ENCODE measurements at regions not wholly inside any gene's neighbourhood (a gene's known extent, or its start where the extent isn't known, plus 50 kb on each side); places are given as distances from the start of the nearest gene placed in this dataset.
A peak's percentile ranks its signal among the peaks of the same experiment; 100 is the strongest.
"Not testable (repeated sequence)": the region's sequence is repeated elsewhere in the genome, so short reads cannot be mapped to it uniquely, and the experiment has no call there.

DNA sequence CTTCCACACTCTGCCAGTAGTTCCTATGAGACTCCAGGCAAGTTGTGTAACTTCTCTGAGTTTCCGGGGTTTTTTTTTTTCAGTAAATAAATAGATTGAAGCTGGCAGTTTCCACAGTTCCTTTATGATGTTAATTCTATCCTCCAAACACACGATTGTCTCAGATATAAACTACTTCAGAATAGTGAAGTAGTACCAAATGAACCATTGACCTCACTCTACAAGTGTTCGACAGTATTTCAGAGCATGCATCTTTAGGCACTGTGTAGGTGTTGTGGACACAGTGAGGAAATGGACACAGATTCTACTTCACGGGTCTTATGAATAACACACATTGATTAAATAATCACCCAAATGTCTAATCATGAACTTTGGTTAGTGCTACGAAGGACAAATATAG, 136.1 kb upstream of the IGSF10 start:
- no peak for DNase-seq (ENCODE audit: low spot score)

DNA sequence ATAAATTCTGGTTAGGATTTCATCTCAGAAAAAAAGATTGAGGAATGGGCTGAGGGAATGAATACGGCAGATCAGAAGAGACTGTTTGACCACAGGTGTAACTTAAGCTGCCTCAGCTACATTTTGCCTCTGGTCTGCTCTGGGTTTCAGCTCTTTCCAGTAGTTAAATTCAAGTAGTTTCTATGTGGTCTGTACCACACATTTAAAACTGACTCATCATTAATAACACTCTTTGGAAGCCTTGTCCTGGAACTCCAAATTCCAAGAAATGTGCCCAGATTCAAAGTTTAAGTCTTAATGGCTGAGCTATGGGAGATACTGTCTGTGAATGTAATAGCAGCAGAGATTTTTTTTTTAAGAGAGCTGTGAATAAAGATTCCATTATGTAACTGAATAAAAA, 133.1 kb upstream of the IGSF10 start:
- peak; percentile 22 for DNase-seq (ENCODE audit: low spot score)

DNA sequence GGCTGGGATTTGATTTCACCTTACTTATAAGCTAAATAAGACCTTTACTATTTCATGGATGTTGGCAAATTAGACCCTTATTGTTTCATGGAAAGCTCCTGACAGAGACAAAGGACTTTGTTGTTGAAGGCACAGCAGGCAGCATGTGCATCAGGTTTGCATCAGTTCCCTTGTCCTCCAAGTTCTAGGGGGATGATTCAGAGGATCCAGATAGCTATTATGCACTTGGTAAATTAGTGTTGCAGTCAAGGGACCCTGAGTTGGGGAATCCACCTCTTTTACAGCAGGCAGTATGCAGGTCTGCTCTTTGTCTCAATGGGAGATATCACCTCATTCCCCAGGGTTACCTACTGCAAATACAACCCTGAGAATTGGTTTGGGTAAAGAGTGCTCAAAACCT, 131.4 kb upstream of the IGSF10 start:
- DNase-seq (ENCODE audit: low spot score): no peak

DNA sequence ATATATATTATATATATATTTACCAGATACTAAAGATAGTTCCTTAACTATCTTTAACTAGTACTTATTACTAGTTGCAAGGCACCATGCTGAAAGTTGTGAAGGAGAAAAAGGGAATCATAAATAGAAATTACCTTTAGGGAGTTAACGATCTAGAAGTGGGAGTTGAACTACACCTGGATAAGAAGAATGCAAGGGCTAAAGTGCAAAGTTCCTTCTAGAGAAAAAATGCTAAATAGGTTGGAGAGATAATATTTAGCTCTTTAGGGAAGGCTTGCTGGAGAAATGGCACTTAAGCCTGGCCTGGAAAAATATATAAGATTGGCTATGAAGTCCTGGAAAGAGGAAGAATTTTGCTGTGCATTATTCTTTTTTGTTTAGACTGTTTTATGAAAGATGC, 130.6 kb upstream of the IGSF10 start:
- DNase-seq (ENCODE audit: low spot score): no peak

DNA sequence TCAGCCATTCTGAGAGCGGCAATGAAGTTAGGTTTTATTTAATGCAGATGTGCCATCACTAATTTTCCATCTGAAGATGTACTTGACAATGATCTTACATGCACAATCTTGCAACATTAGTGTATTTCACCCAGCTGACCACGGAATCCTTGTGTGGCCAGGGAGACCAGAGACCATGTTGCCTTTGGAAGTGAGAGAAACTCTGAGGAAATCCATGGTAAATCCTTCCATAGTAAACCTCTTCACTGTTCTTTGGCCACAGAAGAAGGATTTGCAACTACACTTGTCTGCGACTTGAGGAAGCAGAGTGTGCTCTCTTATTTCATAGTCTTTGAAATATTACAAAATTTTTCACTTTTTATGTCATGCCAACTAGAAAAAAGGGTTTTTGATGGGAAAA, 128.4 kb upstream of the IGSF10 start:
- no peak for DNase-seq (ENCODE audit: low spot score)

DNA sequence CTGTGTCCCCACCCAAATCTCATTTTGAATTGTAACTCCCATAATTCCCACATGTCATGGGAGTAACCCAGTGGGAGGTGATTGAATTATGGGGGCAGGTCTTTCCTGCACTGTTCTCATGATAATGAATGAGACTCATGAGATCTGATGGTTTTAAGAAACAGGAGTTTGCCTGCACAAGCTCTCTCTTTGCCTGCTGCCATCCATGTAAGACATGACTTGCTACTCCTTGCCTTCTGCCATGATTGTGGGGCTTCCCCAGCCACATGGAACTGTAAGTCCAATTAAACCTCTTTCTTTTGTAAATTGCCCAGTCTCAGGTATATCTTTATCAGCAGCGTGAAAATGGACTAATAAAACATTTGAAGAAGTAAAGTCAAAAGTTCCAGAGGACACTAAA, 126.8 kb upstream of the IGSF10 start:
- DNase-seq (ENCODE audit: low spot score): not testable (repeated sequence)

DNA sequence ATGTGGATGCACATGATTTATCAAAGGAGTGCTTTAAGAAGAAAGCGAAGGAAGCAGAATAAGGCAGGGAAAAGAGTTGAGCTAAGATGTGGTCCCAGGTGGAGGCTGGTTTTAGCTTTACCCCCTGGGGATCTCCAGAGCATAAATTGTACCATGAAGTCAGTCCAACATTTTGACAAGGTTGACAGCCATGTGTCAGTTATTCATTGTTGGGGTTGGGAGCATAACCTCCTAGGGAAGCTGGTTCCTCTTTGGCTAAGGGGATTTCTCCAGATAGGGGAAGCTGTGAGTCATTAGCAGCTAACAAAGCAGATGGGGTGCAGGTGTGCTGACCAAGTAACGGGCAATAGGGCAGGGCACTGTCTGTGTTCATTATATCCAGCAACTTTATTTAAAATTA, 123.7 kb upstream of the IGSF10 start:
- DNase-seq (ENCODE audit: low spot score): peak; percentile 64

DNA sequence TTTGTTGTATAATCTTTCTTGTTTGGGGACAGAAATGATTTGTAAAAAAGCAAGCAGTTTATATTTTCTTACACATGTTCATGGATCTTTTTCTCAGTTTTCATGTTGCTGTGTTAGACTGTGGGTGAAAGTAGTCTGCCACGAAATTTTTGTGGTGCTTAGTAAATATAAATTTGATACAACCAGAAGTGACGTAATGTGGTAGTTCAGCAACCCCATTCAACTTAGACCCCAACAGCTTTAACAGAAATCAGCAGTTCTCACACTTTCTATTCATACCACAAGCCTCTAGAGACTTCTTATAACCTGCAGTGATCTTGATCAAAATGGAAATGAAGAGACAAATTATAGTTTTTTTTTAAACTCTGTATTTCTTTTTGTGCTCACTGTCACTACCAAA, 120.2 kb upstream of the IGSF10 start:
- DNase-seq (ENCODE audit: low spot score): peak; percentile 31

DNA sequence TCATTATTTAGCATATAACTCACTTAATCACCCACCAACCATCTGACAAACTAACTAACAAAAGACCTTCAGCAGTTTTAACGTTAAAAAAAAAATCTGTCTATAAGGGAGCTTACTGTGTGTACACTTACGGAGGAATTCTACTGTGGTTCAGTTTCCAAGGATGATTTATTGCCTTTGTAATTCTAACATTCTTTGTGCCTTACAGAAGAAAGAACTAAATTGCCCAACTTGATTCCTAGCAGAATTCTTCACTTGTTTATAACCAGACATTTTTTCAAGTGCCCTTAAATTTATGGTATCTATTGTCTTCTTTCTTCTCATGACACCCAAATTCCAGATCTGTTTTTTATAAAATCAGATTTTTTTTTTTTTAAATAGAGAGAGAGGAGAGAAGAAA, 119.7 kb upstream of the IGSF10 start:
- DNase-seq (ENCODE audit: low spot score): peak; percentile 93

DNA sequence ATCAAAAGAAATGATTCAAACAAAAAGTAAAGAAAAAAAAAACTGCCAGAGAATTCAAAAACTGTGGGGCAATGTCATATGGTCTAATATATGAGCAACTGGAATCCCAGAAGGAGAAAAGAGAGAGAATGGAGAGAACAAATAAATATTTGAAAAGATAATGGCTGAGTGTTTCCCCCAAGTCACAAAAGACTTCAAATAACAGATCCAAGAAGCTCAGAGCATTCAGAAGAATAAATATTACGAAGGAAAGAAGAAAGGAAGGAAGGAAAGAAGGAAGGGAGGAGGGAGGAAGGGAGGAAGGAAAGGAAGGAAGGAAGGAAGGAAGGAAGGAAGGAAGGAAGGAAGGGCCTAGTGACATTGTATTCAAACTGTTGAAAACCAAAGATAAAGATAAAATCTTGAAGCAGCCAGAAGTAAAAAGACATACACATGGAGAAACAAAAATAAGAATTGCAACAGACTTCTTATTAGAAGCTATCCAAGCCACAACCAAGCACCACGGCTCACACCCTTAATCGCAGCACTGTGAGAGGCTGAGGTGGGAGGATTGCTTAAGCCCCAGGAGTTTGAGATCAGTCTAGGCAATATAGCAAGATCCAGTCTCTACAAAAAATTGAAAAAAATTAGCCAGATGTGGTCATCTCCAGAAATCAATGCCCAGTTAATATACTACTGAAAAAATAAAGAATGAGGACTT, 118.9 kb upstream of the IGSF10 start:
- DNase-seq (ENCODE audit: low spot score): no peak

DNA sequence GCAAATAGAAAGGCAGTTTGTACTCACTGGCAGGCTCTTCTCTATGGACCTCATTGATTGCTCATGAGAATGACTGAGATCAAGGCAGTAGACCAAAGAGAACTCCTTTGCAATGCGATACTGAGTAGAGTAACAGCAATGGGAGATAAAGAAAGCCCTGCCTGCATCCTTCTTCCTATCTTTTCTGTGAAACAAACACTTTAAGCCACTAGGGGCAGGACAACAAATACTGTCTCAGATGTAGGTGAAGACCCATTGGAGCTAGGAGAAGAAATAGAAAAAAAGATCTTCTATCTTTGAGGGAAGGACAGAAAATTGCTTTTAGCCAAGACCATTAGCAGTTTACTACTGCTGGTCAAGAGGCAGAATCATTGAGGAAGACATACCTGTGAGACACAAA, 117.6 kb upstream of the IGSF10 start:
- no peak for DNase-seq (ENCODE audit: low spot score)

DNA sequence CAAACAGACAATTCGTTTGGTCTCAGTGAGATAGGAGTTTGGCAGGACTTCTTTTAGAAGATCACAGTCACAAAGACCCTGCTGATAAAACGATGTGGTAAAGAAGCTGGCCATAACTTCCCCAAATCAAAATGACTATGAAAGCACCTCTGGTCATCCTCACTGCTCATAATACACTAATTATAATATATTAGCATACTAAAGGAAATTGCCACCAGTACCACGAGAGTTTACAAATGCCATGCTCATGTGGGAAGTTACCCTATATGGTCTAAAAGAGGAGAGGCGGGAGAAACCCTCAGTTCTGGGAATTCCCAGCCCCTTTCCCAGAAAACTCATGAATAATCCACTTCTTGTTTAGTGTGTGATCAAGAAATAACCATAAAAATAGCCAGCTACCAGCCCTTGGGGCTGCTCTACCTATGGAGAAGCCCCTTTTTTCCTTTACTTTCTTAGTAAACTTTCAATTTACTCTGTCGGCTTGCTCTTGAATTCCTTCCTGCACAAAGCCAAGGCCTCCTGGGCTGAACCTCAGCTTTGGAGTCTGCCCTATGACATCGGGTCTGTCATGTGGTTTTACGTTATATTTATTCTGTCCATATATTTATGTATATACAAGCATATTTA, 115.8 kb upstream of the IGSF10 start:
- no peak for DNase-seq (ENCODE audit: low spot score)

DNA sequence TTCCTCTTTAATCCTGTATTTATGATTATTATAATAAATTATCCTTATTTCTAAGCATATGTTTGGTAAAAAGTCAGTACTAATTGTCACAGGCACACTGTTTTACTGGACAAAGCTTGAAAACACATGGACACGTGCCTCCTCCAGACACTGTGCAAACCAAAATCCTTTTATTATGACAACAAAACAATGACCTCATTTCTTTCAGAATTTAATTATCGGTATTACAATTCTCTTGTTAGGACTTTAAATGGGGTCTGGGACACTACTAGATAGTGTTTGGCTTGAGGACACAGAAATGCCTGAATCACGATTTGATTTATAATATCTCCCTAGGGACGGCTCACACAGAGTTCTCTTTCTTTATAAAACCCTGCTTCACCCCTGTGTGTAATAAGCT, 107.3 kb upstream of the IGSF10 start:
- DNase-seq (ENCODE audit: low spot score): no peak

DNA sequence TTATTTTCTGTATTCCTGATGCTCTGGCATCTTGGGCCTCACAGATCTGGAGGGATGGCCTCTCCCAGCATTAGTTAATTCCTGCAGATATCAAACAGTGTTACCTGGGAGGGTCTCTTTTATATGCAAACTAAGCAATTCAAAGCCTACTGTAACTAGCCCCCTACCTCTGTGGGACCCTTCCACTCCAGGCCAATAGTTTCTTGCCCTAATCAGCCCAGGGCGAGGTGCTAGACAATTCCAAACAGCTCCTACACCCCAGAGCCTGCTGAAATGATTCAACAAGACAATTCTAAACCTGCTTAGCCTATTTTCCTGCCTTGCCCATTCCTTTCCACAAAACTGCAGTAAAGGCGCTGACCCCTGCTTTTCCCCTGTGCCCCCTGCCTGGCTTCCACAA, 106.6 kb upstream of the IGSF10 start:
- no peak for DNase-seq (ENCODE audit: low spot score)

DNA sequence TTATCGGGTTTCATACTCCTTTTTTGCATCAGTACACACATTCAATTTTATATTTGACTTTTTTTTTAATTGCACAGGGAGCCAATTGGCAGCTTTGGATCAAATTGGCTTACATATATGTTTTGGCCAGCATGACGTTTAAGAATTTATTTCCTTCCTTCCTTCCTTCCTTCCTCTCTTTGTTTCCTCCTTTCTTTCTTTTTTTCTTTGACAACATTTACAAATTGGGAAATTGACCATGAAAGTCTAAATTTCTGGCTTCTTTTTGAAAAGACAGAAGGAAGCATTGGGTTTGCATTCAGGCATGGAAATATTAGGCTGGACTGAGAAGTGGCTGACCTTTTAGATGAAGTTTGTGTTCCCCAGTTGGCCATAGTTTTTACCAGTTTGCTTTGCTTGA, 103.4 kb upstream of the IGSF10 start:
- no peak for DNase-seq (ENCODE audit: low spot score)

DNA sequence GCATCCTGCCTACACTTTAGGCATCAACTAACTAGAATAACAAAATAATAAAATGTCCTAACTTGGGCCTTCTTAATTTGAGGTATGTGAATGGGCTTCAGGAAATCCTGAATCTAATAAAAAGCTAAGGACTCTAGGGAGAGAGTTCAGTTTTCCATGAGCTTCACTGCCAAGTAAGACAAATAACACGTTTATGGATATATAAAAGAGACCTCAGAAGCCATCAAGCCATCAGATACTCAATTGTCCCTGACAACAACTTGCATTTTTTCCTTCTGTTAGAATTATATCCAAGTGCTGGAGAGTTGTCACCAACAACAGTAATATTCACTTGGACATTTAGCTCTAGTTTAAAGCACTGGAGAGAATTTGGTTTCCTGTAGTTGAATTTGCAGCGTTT, 102.4 kb upstream of the IGSF10 start:
- no peak for DNase-seq (ENCODE audit: low spot score)

DNA sequence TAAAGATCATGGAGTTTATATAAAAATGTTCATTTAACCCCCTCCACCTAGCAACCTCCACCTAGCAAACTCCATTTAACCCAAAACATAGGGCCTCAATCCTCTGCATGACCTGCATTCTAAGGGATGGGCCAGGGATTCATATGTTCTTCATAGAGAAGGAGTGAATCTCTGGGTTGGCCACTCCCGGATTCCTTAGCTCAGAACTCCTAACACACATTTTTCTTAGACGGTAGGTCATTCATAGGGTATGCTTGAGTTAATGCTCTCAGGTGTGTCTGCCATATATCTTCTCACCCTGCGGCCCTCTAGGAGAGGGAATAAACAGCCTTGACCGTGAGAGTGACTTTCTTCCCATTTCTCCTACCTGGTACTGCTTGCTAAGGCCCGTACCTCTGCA, 102.0 kb upstream of the IGSF10 start:
- DNase-seq (ENCODE audit: low spot score): no peak

DNA sequence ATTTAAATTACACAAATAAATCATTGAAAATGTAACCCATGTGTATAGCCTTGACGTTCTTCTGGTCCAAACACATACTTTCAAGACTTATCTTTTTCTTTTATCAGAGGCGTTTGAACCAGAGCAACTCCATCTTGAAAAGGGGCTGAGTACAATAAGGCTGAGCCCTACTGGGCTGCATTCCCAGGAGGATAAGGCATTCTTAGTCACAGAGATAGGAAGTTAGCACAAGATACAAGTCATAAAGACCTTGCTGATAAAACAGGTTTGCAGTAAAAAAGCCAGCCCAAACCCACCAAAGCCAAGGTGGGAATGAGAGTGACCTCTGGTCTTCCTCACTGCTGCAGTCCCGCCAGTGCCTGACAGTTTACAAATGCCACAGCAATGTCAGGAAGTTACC, 101.0 kb upstream of the IGSF10 start:
- no peak for DNase-seq (ENCODE audit: low spot score)

DNA sequence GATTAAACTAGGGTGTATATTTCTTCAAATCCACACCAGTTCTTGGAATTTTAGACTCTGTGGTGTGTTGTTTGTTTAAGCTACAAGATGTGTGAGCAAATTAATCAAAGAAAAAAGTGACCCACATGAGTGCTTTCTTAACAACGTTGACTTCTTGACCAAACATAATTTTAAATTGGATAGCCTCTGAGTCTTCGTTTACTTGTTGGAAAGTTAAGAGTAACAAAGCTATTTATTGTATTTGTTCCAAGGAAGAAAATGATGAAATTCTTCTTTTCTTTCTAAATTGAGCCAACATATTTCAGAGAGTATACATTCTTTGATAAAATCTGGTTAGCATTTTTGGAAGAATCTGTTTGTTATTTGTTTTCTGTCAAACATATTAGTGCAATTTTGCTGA, 99.9 kb upstream of the IGSF10 start:
- DNase-seq (ENCODE audit: low spot score): no peak

DNA sequence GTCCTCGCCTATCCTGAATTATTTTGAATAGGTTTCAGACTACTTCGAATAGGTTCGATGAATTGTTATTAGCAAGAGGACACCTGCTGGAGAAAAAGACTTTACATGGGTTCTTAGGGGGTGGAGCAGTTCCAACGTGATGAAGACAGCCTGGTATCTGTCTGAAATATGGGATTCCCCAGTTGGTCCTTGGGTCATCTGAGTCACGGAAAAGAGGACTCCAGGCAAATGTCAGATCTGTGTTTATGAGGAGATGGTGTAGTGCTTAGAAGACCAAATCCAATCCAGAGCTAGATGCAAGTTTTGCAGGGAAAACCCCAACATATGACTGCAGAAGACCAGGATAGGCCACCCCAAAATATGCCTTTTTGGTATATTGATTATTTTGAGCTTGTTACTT, 98.9 kb upstream of the IGSF10 start:
- no peak for DNase-seq (ENCODE audit: low spot score)

DNA sequence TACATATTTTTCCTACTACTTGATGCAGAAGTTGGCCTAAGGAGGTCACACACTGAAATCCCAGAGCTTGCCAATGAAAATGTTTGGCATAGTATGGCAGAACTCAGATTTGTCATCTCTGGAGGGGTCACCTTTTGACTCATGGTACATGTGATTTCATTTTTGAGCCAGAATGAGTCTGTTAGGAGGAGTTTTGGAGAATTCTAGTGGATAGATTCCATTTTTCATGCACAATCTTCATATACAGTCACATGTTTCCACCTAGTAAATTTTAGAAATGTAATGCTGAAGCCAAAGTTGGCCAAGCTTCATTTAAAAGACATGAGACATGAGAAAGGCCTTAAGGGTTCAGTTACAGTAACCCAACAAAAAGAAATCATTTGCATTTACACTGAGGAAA, 97.8 kb upstream of the IGSF10 start:
- DNase-seq (ENCODE audit: low spot score): no peak

DNA sequence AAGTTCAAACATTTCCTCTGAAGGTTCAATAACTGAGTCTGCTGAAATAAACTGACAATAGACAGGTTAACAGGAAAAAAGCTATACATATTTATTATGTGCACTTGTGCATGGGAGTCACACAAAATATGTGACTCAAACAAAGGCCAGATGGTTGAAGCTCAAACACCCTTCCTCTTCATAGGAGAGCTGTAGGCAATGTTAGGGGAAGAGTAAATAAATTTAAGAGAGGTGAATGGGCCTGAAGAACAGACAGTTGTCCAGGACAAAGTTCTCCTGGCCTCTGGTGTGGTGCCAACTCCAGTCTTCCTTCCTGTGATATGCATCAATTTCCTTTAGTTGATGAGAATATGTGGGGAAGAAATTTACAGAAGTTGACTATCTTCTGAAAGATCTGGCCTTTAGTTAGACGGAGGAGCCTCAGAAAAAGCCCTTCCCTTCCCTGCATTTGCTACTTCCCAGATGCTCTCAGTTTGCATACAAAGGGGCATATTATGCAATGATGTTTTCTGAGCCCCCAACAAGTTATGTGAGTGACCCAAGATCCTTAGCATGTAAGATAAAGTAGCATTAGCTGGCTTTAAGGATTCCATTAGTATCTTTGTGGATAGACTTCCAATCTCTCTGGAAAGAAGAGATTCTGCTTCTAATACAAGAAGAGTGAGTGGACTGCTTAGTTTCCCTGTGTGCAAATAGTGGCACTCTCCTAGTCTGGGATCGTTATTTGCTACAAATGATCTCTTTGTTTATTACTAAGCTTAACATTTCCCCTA, 96.4 kb upstream of the IGSF10 start:
- DNase-seq (ENCODE audit: low spot score): no peak

DNA sequence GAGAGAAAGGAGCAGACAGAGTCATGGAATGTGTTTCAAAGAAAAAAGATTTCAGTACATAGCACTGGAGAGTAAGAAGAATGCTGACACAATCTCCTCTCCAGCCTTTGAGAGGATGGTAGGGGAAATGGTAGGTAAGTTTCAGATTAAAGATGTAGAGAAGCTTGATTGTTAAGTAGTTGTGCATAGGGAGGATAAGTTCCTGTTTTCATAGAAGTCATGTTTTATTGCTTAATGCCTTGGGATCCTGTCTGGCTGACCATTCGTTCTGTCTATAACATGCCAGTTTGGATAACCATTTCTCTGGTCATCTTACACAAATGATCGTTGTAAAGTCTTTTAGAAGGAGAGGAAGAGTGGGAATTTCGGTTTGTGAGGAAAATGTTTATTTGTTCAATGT, 95.7 kb upstream of the IGSF10 start:
- no peak for DNase-seq (ENCODE audit: low spot score)
